ENCODE measurements at regions not wholly inside any gene's neighbourhood (a gene's known extent, or its start where the extent isn't known, plus 50 kb on each side); places are given as distances from the start of the nearest gene placed in this dataset.
A peak's percentile ranks its signal among the peaks of the same experiment; 100 is the strongest.

DNA sequence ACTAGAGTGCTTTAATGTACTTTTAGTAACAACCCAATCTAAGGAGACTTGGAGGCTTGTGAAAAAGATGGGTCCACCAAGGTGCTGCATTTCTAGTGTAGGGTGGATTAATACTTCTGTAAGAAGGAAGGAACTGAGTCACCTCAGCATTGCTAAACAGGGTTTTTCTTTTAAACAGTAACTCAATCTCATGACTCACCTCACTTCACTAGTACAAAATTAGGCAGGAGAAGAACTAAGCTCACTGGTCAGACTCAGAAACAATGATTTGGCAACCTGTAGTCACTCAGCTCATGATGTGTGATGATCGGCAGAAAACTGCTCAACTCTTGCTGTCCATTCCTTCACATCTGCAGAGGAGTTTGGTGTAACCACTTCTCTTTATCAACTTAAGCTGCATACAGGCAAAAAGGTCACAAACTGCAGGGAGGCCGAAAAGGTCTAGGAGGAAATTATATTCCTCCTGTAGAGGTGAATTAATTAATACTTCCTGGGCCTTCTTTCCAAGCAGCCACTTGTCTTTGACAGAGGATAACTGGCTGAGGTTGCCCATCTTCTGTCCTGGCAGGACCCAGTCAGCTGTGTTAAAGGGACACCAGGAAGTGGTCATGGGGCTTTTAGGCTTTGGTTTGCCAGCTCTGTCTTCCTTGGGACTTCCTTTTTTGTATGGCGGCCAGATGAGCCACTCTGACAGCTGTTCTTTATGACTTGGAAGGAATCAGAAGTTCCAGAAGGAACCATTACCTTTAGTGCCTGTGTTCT lies 466.9 kb downstream of the FUT8 start:
- no peak for DNase-seq
- Mint-ChIP-seq H3K36me3 (peaks cover 2% of the 10 kb centered on the region), H3K27ac (peak overlapping the region; percentile 74)

DNA sequence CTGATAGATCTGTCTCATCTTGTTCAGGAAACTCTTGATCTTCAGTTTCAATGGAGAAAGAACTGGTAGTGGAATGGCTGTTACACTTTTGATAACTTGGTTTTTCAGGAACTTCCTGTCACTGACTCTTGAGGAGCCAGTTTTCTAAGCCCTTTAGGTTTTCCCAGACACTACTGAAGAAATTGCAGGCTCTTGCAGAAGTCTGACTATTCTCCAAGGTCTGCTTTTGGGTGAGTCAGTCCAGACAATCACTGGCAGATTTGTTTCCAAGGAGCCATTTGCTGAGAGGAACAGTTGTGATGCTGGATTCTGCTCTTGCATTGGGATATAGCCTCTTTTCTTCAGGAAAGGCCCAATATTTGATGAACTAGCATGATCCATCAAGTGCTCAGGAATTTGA lies 468.0 kb downstream of the FUT8 start:
- no peaks in the 10 kb centered on the region for H3K27me3 Mint-ChIP-seq
- H3K4me3 Mint-ChIP-seq: no peak overlapping the region
- DNase-seq: no peak
- H3K36me3 Mint-ChIP-seq: peaks cover 2% of the 10 kb centered on the region
- peaks cover 14% of the 10 kb centered on the region for H3K4me1 Mint-ChIP-seq
- H3K27ac Mint-ChIP-seq: no peak overlapping the region
- peaks cover 6% of the 10 kb centered on the region for H3K9me3 Mint-ChIP-seq

More for the DNA sequence above, 466.9 kb downstream of the FUT8 start:
- no peaks in the 10 kb centered on the region for H3K27me3 Mint-ChIP-seq
- H3K9me3 Mint-ChIP-seq: peaks cover 6% of the 10 kb centered on the region
- H3K4me1 Mint-ChIP-seq: peaks cover 14% of the 10 kb centered on the region
- H3K4me3 Mint-ChIP-seq: no peak overlapping the region

- DNase-seq: no peak
- Mint-ChIP-seq H3K4me1 (peaks cover 14% of the 10 kb centered on the region), H3K4me3 (no peak overlapping the region), H3K36me3 (peaks cover 2% of the 10 kb centered on the region), H3K9me3 (peaks cover 6% of the 10 kb centered on the region), H3K27ac (no peak overlapping the region), H3K27me3 (no peaks in the 10 kb centered on the region)
These were observed 469.1 kb downstream of the FUT8 start for GRCh38 chr14:65881642-65882041.

- no peaks in the 10 kb centered on the region for H3K9me3 Mint-ChIP-seq
- no peak for DNase-seq
- no peaks in the 10 kb centered on the region for H3K36me3 Mint-ChIP-seq
- peaks cover 6% of the 10 kb centered on the region for H3K4me1 Mint-ChIP-seq
- no peak overlapping the region for H3K27ac Mint-ChIP-seq
- no peaks in the 10 kb centered on the region for H3K27me3 Mint-ChIP-seq
- H3K4me3 Mint-ChIP-seq: no peak overlapping the region
These were observed 476.1 kb downstream of the FUT8 start for GRCh38 chr14:65888677-65889076.

GRCh38 chr14:65892315-65892714 lies 479.8 kb downstream of the FUT8 start:
- H3K4me3 Mint-ChIP-seq: no peak overlapping the region
- H3K36me3 Mint-ChIP-seq: peaks cover 5% of the 10 kb centered on the region
- H3K4me1 Mint-ChIP-seq: peaks cover 6% of the 10 kb centered on the region
- H3K27me3 Mint-ChIP-seq: no peaks in the 10 kb centered on the region
- no peak for DNase-seq
- H3K27ac Mint-ChIP-seq: no peak overlapping the region
- peaks cover 12% of the 10 kb centered on the region for H3K9me3 Mint-ChIP-seq

- H3K4me3 Mint-ChIP-seq: no peak overlapping the region
- no peak for DNase-seq
- H3K4me1 Mint-ChIP-seq: peaks cover 5% of the 10 kb centered on the region
- no peaks in the 10 kb centered on the region for H3K27me3 Mint-ChIP-seq
- peaks cover 4% of the 10 kb centered on the region for H3K36me3 Mint-ChIP-seq
- peaks cover 15% of the 10 kb centered on the region for H3K9me3 Mint-ChIP-seq
- no peak overlapping the region for H3K27ac Mint-ChIP-seq
These were observed 487.6 kb downstream of the FUT8 start for GRCh38 chr14:65900164-65900563.

GRCh38 chr14:65901595-65901994 lies 489.1 kb downstream of the FUT8 start:
- H3K9me3 Mint-ChIP-seq: peaks cover 11% of the 10 kb centered on the region
- no peak overlapping the region for H3K27ac Mint-ChIP-seq
- H3K4me1 Mint-ChIP-seq: peaks cover 5% of the 10 kb centered on the region
- H3K27me3 Mint-ChIP-seq: no peaks in the 10 kb centered on the region
- H3K4me3 Mint-ChIP-seq: no peak overlapping the region
- no peak for DNase-seq
- peaks cover 4% of the 10 kb centered on the region for H3K36me3 Mint-ChIP-seq

- H3K27me3 Mint-ChIP-seq: no peaks in the 10 kb centered on the region
- no peak overlapping the region for H3K4me3 Mint-ChIP-seq
- H3K36me3 Mint-ChIP-seq: peaks cover 4% of the 10 kb centered on the region
- peaks cover 11% of the 10 kb centered on the region for H3K4me1 Mint-ChIP-seq
- no peak overlapping the region for H3K27ac Mint-ChIP-seq
- no peak for DNase-seq
- H3K9me3 Mint-ChIP-seq: peaks cover 6% of the 10 kb centered on the region
These were observed 492.5 kb downstream of the FUT8 start for GRCh38 chr14:65904988-65905387.

DNA sequence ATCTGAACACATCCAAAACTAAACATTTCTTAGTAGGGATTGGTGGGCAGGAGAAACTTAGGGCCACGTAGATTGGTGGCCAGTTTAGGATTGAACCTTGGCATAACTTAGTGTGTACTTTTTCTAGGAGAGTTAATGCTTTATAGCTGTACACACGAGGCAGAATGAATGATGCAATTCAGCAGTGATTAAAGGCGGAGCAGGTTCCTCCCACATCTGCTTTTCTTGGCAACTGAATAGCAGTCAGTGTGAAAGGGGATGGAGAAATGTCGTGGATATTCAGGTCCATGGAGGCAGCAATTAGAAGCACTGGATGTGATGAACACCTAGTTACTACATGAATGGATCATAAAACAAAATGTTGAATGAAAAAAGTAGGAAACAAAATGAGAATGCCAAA lies 493.8 kb downstream of the FUT8 start:
- no peaks in the 10 kb centered on the region for H3K36me3 Mint-ChIP-seq
- peaks cover under 1% of the 10 kb centered on the region for H3K9me3 Mint-ChIP-seq
- no peaks in the 10 kb centered on the region for H3K27me3 Mint-ChIP-seq
- no peak for DNase-seq
- H3K4me3 Mint-ChIP-seq: no peak overlapping the region
- H3K27ac Mint-ChIP-seq: no peak overlapping the region
- peaks cover 13% of the 10 kb centered on the region for H3K4me1 Mint-ChIP-seq

DNA sequence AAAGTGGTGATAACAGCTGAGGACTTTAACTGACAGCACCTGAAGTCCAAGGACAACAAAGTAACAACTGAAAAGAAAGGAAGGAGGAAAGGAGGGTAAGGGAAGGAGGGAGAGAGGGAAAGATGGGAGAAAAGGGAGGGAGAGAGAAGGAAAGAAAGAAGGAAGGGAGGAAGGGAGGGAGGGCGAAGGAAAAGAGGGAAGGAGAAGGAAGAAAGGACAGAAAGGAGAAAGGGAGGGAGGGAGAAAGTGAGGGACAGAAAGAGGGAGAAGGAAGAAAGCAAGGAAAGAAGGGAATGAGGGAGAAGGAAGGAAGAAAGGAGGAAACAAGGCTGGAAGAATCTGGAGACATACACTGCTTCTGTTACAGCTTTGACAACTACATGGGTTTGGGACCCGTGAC lies 494.4 kb downstream of the FUT8 start:
- Mint-ChIP-seq H3K4me1 (peaks cover 15% of the 10 kb centered on the region), H3K9me3 (no peaks in the 10 kb centered on the region), H3K27ac (no peak overlapping the region), H3K27me3 (no peaks in the 10 kb centered on the region), H3K4me3 (no peak overlapping the region), H3K36me3 (no peaks in the 10 kb centered on the region)
- DNase-seq: no peak

- no peaks in the 10 kb centered on the region for H3K27me3 Mint-ChIP-seq
- H3K36me3 Mint-ChIP-seq: no peaks in the 10 kb centered on the region
- DNase-seq: no peak
- peaks cover 5% of the 10 kb centered on the region for H3K9me3 Mint-ChIP-seq
- peaks cover 27% of the 10 kb centered on the region for H3K4me1 Mint-ChIP-seq
- no peak overlapping the region for H3K4me3 Mint-ChIP-seq
- no peak overlapping the region for H3K27ac Mint-ChIP-seq
These were observed 497.7 kb downstream of the FUT8 start for GRCh38 chr14:65910108-65910786.

- H3K9me3 Mint-ChIP-seq: peaks cover 7% of the 10 kb centered on the region
- H3K27me3 Mint-ChIP-seq: no peaks in the 10 kb centered on the region
- DNase-seq: no peak
- peaks cover 21% of the 10 kb centered on the region for H3K4me1 Mint-ChIP-seq
- H3K4me3 Mint-ChIP-seq: no peak overlapping the region
- no peak overlapping the region for H3K27ac Mint-ChIP-seq
- peaks cover 5% of the 10 kb centered on the region for H3K36me3 Mint-ChIP-seq
These were observed 502.6 kb downstream of the FUT8 start for GRCh38 chr14:65915125-65915524.

DNA sequence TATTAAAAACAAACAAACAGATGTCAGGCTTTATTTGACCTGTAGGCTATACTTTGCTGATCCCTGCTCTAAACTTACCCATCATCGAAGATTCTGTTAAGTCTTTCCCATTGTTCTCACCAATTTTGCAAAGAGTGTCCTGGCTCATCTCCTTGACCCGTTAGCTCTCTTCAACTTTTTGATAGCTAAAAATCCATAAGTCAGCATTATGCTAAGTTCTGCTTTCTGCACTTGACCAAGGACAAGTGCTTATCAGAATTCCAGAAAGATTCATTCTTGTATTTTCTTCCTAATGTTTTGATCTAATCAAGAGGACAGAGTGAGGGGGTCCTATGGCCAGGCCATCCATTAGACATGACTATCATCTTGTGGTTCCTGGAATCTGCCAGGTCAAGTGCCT lies 503.5 kb downstream of the FUT8 start:
- Mint-ChIP-seq H3K9me3 (peaks cover 7% of the 10 kb centered on the region), H3K4me1 (peaks cover 19% of the 10 kb centered on the region), H3K4me3 (no peak overlapping the region), H3K36me3 (peaks cover 5% of the 10 kb centered on the region), H3K27me3 (no peaks in the 10 kb centered on the region), H3K27ac (peak overlapping the region; percentile 6)
- DNase-seq: no peak

DNA sequence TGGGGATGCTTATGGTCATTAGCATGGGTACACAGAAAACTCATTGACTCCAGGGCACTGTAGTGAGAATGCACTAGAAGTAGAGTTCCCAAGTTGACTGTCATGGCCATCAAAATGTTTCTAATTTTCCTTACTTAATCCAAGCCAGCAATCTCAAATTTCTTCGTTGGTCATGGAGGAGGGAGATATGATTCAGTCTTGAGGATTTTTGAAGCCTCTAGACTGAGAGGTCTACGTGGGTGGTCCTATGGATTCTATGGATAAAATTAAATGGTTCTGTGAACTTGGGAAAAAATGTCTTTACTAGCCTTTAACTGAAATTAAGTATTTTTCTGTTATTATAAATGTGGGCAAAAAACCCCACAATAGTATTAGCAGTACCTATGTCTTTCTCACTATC lies 508.5 kb downstream of the FUT8 start:
- H3K36me3 Mint-ChIP-seq: peaks cover 5% of the 10 kb centered on the region
- peaks cover 2% of the 10 kb centered on the region for H3K9me3 Mint-ChIP-seq
- peaks cover 12% of the 10 kb centered on the region for H3K4me1 Mint-ChIP-seq
- no peak for DNase-seq
- H3K27ac Mint-ChIP-seq: no peak overlapping the region
- H3K27me3 Mint-ChIP-seq: no peaks in the 10 kb centered on the region
- H3K4me3 Mint-ChIP-seq: no peak overlapping the region

DNA sequence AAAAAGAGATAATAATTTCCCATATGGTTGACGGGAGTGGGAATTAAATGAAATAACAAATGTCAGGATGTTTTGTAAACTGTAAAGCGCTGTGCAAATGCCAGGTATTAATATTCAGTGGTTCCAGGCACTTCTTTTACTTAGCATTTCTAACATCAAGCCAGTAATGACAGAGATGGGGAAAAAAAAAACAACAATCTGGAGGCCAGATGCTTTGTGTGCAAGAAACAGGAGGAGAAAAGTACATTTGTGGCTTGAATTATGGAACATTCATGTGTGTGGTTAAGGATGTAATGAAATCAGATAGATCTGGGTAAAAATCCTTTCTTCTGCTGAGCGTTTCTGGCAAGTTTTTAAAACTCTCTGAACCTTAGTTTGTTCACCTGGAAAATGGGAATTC lies 509.6 kb downstream of the FUT8 start:
- Mint-ChIP-seq H3K4me3 (no peak overlapping the region), H3K27me3 (no peaks in the 10 kb centered on the region), H3K36me3 (peaks cover 5% of the 10 kb centered on the region), H3K4me1 (peaks cover 22% of the 10 kb centered on the region), H3K9me3 (no peaks in the 10 kb centered on the region), H3K27ac (no peak overlapping the region)
- DNase-seq: no peak

DNA sequence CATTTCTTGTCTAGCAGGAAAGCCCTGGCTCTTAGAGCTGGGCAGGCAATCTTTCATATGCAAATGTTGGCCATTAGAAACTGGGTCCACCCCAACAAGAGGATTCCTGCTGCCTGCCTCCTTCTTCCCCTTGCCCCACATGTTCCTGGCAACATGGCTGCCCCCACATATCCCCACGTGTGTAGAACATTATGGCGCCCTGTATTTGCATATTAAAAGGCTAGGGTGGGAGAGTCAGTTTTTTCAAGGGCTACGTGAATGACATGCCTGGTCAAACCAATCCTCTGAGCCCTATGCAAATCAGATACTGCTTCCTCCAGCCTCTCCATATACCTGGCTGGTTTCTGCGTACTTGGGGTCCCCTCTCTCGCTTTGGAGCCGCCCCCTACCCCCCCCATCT lies 514.0 kb downstream of the FUT8 start:
- peak overlapping the region; percentile 88 for H3K27ac Mint-ChIP-seq
- no peaks in the 10 kb centered on the region for H3K27me3 Mint-ChIP-seq
- H3K36me3 Mint-ChIP-seq: peaks cover 5% of the 10 kb centered on the region
- no peak overlapping the region for H3K4me3 Mint-ChIP-seq
- H3K9me3 Mint-ChIP-seq: no peaks in the 10 kb centered on the region
- peaks cover 50% of the 10 kb centered on the region for H3K4me1 Mint-ChIP-seq
- DNase-seq: no peak

Measured in activated naive CD8-positive, alpha-beta T cell treated with anti-CD3 and anti-CD28 coated beads for 36 hours (primary cell).